Activated CD8-positive, alpha-beta memory T cell treated with anti-CD3 and anti-CD28 coated beads for 4 hours (primary cell): ENCODE measurements at regions not wholly inside any gene's neighbourhood (a gene's known extent, or its start where the extent isn't known, plus 50 kb on each side); places are given as distances from the start of the nearest gene placed in this dataset.
"Not testable (repeated sequence)": the region's sequence is repeated elsewhere in the genome, so short reads cannot be mapped to it uniquely, and the experiment has no call there.

ENCODE experiments used
- DNase-seq, 2 donors: peaks; one replicate each; pipeline ENCODE4 v3.0.0-alpha.2; 2020; ENCODE audit warnings: low read depth in 2 of 2

- no peak for DNase-seq
These were observed 147.9 kb downstream of the MYCN start for GRCh38 chr2:16088035-16088801.

GRCh38 chr2:16086136-16086535 lies 145.8 kb downstream of the MYCN start:
- not testable (repeated sequence) for DNase-seq

DNA sequence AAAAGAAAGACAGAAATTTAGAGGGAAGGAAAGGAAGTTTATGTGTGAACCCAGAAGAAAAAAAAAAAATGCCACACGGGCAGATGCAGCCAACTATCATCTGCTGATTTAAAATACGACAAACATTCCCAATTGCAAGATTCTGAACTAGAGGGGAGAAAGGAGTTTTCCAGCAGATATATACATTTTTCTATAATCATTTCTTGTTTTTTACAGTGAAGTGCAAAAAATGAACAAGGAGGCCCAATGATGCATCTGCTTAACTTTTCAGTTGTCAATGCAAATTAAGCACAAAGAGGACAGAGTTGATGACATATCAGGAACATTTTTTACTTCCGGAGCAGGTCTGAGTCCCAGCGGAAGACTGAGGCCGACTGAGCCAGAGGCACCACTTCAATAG lies 144.7 kb downstream of the MYCN start:
- no peak for DNase-seq

DNA sequence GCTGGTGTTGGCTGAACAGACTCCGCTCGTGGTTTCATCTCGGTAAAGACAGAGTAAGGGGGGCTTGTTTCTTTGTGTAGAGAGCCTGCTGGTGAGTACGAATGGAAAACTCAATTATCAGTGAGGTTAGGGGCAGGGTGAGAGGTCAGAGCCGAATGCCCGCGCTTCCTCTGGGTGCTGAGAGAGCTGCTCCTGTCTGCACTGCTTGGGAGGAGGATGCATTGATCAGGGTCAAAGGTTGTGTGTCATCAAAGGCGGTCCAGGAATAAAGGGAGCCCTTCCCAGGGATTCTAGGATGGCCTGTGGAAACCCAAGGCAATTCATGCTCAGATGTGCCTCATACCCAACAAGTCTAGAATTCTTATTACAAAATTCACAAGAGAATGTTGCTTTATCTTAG lies 143.9 kb downstream of the MYCN start:
- DNase-seq = no peak

- no peak for DNase-seq
These were observed 141.9 kb downstream of the MYCN start for GRCh38 chr2:16082276-16082675.

DNA sequence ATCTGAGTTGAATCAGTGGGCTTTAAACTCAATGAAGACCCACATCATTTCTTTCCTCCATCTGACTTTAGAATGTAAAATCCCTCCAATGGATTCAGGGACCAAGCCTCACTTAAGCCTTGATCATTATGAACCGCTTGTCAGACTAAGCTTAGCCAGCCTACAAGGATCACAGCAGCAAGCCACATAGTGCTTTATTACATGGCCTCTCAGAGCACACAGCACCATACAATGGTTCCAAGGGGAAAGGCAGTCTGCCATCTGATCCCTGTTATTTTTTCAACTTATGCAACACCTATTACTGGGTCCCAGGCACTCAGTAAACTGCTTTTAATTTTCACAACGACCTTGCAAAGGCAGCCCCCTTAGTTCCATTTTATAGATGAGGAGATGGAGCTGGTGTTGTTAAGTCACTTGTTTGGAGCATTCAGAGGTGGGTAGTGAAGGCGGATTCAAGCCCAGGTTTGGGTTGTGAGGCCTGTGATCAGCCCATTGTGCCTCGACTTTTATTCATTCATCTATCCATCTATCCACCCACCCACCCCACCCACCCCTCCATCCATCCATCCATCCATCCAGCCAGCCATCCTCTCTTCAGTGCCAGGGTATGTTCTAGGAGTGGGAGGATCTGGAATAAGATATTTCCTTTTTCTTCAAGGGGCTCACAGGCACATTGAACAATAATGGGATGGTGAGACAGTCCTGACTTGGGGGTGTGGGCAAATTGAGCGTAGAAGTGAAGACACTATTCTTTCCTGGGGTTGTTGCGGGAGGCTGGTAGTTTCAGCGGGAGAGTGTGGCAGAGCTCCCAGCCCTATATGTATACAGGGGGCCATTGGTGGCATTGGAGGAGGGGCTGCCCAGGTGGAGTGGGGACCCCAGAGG lies 141.2 kb downstream of the MYCN start:
- no peak for DNase-seq

GRCh38 chr2:16080516-16080915 lies 140.2 kb downstream of the MYCN start:
- DNase-seq = no peak

DNA sequence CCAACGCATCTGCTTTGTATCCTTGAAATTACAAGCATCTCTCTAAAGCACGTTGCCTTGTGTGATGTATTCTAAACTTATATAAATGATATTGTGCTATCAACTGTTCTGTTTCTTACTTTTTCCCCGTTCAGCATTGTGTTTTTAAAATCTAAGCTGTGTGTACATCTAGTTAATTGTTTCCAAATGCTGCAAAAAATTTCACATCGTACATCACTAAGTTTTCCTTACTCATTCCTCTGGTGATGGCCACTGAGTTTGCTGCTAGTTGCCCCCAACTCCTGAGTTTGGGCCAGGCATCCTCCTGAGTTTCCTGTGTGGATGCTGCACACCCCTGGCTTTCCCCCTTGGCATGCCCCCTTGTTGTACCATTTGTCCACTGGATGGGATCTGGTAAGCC lies 139.7 kb downstream of the MYCN start:
- DNase-seq = no peak

DNA sequence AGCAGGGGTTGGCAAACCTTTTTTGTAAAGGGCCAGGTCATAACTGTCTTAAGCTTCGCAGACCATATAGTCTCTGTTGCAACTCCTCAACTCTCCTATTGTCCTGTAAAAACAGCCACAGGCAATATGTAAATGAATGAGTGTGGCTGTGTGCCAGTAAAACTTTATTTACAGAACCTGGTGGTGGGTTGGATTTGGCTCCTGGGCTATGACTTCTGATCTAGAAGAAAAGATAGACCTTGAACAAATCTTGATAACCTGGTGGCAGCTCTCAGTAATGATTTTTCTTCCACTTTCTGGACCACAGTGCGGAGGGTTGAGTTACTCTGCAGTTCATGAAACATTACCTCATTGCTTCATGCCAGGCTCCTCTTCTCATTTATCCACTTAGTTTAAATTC lies 139.3 kb downstream of the MYCN start:
- DNase-seq = no peak

- no peak for DNase-seq
These were observed 137.3 kb downstream of the MYCN start for GRCh38 chr2:16077601-16078000.

DNA sequence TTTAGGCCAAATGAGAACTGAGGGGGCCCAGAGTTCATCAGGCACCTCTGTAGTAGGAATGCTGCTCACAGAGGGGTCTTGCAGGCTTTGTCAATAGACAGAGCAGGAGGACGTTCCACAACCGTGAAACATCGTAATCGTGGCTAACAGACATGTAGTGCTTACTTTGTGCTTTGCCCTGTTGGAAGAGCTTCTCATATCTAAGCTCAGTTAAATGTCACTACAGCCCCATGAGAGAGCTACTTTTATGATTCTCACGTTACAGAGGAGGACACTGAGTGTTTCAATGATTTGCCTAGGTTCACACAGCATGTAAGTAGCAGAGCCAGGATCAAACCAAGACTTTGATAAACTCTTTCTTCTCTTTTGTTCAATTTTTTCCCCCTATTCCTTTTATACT lies 136.6 kb downstream of the MYCN start:
- DNase-seq = no peak

GRCh38 chr2:16075045-16076012 lies 135.0 kb downstream of the MYCN start:
- DNase-seq = no peak

DNA sequence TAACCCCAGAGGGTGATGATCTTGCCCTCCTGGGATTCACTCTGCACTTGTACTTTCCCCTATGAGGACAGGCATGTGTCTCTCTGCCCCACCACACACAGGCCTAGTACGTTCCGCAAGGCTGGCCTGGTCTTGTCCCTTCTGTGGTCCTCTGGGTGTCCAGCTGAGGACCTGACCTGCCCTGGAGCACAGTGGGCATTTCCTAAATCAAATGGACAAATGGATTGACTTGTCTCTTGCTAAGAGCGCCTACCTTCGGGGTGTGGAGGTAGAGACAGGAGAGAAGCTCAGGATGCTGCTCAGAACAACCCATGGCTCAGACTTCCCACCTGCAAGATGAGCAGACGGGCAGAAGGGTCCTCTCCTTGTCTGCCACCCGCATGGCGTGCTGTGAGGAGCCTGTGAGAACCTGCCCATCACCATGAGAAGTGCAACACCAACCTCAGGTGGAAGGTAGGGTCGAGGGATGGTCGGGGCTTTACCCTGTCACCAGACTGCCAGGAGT lies 133.6 kb downstream of the MYCN start:
- DNase-seq = no peak

- no peak for DNase-seq
These were observed 133.1 kb downstream of the MYCN start for GRCh38 chr2:16073471-16073870.

GRCh38 chr2:16072638-16073290 lies 132.4 kb downstream of the MYCN start:
- DNase-seq = no peak

DNA sequence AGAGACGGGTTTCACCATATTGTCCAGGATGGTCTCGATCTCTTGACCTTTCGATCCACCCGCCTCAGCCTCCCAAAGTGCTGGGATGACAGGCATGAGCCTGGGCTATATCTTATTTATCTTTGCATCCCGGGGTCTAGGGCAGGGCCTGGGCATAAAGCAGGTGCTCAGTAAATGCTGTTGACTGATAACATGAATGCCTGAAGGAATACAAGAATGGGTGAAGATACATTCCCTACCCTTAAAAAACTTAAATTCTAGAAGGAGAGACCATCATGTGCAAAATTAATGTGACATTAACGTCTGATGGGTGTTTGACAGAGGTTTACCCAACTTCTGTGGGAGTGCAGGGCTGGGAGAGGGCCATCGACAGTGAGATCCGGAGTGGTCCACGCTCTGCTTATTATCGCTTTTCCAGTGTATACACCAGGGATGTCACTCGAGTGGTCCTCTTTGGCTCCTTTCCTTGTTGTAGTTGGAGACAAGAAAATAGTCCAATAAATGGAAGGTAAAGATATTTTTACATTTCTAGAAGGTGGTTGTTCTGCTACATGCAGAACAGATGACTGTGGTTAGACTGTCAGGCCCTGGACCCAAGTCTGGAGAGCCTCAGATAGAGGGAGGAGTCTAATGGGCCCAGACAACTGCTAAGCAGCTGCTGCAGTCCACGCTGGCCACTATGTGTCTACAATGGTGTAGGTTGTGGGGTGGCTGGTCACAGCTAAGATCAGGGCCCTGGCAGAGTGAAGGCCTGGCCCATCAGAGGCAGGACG lies 131.7 kb downstream of the MYCN start:
- no peak for DNase-seq

- no peak for DNase-seq
These were observed 130.9 kb downstream of the MYCN start for GRCh38 chr2:16071039-16071864.

- no peak for DNase-seq
These were observed 130.3 kb downstream of the MYCN start for GRCh38 chr2:16070648-16070971.

DNA sequence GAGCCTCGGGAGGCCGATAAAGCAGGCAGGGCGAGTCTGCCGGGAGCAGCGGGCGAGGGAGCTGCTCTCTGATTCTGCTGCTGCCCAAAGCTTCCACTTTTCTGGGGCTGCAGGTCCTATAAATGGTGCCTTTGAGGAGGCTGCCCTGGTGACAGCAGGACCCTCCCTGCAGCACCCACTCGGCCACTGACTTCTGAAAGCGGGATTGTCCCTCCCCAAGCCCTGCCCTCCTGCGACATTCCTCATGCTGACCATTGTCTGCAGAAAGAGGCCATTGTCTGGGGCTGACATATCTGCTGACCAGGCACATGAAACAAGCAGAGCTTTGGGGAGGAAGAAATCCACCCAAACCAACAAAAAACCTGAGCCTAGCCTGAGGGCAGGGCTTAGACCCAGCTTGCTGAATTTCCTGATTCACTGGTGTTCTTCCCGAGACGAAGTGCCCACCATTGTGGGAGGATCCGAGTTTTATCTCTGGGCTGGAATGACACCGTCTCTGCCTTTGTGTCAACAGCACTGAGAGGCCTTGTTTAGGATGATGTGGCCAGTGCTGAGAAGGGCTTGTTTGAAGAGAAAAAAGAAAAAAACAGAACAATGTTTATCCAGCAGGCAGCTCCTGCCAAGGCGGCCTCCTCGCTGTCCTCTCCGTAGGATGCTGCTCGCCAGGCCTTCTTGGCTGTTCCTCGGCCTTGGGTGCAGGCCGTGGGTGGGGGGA lies 129.7 kb downstream of the MYCN start:
- no peak for DNase-seq
